Lung microvascular endothelial cell (primary cell): ENCODE measurements at regions not wholly inside any gene's neighbourhood (a gene's known extent, or its start where the extent isn't known, plus 50 kb on each side); places are given as distances from the start of the nearest gene placed in this dataset.
"Not testable (repeated sequence)": the region's sequence is repeated elsewhere in the genome, so short reads cannot be mapped to it uniquely, and the experiment has no call there.

Experiments used
- DNase-seq, 2 donors: peaks; one replicate each; pipeline versions ENCODE4 v3.0.0 to v3.0.0-alpha.2; 2010; ENCODE audit warnings: low read depth in 2 of 2

DNA sequence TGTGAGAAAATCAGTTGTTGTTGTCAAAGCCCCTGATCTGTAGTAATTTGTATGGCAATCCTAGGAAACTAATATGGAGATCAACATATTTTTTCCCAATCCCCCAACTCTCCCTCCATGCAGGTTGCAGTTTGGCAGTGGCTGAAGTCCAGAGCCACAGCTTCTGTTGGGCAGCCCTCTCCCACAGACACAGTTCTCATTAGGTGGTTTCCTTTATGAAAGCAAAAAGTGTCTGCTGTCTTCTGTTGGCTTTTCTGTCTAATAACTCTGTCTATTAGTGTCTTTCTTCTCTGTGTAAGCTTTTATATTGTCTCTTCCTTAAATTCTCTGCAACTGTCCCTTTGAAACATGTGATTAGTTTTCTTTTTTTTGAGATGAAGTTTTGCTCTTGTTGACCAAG lies 914.3 kb upstream of the NCAM2 start:
- no peak for DNase-seq

DNA sequence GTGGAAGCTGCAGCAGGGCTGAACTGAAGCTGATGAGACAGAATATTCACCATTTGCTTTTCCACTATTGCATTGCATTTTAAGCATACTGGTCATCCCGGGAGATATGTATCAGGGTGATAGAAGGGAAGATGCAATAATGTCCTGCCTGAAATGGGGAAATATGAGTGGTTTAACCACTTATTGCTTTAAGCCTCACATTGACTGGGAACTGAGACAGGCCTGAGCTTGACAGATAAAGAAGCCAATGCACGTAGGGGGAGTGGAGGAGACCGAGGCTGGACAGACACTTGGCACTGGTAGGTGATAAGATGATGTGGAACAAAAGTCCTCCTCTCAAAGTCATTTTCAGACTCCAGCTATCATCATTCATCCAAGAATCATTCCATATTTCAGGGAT lies 911.7 kb upstream of the NCAM2 start:
- DNase-seq: no peak

DNA sequence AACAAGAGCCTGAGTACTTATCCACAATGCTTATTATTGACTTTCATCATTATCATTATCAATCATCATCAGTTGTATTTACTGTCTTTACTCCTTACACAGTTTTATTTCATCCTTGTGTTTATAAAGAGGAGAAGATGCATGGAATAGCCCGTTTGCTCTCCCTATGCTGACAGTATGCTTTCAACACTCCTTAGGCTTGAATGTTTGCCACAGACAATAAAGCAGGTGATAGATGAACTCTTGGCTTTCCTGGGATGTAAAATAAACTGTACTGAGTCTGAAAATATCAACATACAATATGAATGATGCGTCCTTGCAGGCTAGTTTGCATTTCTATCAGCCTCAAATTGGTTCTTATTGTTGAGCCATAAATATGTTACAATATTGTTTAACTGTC lies 891.8 kb upstream of the NCAM2 start:
- DNase-seq: no peak

DNA sequence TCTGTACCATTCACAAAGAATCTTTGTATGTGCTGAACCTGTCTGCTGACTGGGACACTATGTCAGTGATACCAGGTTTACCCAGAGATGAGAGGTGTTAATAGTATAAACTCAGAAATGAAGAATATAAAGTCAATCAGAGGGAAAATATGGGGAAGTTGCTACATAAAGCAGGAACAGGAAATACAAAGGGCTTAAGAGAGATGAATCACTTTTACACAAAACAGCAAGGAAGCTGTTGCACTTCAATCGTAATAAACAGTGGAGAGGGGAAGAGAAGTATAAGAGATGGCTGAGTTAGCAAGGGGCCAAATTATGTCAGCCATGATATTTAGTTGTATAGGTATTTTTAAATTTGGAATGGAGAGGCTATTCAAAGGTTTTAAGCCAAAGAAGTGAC lies 890.2 kb upstream of the NCAM2 start:
- DNase-seq: no peak

DNA sequence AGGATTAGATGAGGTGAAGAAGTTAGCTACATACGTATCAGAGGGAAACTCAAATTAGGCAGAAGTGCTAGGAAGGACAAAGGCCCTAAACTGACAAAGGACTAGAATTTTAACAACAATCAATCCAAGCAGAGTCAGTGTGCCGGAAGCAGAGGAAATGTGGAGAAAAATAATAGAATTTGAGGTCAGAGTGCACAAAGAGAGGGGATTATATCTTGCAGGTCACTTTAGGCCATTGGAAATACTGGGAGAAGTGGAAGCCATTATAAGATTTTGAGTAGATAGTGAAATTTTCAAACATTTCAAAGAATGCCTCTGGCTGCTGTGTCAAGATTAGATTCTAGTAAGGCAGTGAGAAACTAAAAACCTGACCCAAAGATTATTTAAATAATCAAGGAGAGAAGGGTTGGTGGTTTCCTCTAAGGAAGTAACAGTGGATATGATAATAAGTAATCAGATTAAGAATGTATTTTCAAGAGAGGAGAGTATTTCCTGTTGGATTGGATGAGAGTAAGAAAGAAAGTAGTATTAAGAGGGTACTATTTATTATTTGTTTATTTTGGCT lies 889.2 kb upstream of the NCAM2 start:
- no peak for DNase-seq

DNA sequence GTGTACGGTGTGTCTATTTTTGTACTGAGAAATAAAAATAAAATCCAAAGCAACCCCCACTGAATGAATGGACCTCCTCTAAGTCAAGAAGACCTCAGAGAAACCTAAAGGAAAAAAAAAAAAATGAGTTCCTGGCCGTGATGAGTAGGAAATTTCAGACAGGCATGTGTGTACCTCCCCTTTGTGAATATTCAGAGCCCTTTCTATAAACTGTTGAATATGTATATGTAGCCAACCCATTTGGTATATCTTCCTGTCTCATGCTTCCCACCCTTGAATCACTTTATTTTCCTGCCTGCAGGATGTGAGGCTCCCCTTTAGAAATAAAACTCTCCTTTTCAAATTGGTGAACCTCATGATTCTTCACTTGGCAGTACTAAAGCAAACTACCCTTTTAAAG lies 887.8 kb upstream of the NCAM2 start:
- DNase-seq: no peak

DNA sequence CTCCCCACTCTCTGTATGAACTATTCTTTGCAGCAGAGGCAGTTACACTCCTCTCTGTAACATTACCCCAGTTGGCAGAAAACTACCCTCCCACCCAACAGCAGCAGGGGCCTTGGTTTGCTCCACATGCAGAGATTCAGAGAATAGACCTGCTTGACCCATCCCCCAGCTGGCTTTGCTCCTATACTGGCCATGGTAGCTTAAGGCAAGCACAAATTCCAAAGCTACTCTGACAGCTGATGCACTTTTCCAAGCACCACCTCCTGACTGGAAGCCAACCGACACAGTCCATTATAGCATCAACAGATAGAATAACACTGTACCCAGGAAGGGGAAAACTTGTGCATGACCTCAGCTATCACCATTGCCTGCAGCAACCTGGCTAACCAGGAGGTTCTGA lies 846.5 kb upstream of the NCAM2 start:
- DNase-seq: no peak

DNA sequence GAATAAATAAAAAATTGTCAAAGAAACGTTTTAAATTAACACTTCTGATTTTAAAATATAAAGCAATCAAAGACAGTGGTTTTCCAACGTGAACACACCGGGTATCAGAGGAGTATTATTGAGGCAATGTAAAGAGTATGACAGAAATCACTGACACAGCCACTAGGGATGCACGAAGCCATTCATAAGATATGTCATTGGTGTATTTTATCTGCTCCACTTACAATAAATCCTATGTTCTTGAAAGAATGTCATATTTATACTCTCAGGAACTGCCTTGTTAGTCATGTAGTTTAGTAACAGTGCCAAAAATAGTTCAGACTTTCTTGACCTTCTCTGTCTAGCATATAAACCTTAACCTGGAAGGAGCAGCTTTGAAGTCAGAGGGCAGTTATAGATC lies 835.0 kb upstream of the NCAM2 start:
- DNase-seq: no peak

DNA sequence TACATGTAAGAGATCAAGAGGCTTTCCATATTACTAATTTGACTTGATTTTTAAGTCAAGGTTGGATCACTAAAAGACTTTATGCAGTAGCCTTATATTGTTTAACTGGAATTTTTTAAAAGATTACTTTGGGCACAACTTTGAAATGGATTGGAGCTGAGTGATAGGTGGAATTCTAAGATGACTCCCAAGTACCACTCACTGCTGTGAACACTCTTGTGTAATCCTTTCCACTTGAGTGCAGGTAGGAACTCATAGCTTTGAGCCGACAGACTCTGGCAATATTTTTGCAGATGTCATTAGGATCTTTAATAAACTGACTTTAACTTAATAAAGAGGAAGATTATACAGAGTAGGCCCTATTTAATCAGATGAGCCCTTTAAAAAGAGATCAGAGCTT lies 831.1 kb upstream of the NCAM2 start:
- DNase-seq: no peak

DNA sequence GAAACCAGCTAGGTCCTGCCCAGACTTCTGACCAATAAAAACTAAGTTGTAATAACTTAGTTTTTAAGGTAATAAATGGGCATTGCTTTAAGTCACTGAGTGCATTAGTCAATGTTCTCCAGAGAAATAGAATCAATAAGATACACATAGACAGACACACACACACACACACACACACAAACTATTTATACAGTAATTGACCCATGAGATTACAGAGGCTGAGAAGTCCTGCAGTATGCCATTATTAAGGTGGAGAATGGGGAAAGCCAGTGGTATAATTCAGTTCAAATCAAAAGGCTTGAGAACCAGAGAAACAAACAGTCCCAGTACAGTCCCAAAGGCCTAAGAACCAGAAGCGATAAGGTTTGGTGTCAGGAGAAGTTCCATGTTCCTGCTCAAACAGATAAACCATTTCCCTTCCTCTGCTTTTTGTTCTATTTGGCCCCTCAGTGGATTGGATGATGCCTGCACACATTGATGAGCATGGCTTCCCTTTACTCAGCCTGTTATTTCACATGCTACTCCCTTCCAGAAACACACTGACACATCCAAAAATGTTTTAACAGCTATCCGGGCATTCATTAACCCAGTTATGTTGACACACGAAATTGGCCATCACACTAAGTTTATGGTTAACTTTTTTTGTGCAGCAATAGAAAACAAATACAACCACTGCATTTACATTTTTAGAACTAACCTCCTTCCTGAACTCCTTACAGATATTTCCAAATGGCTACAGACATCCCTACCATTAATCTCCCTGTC lies 828.2 kb upstream of the NCAM2 start:
- DNase-seq: no peak

DNA sequence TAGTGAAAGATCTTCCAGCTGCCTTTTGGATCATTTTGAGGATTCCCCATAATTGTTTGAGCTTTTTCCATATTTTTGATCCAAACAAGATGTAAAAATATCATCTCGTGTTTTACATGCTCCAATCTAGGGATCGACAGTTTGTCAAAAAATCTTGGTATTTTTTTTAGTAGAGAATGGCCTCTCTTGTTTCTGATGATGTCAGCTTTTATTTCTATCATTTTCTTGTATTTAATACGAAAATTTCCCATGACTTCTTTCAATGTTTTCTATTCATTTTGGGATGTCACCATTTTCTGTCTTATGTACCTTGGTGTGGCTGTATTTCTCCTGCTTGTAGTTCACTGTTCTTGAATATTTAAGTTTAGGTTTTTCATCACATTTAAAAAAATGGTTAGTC lies 812.0 kb upstream of the NCAM2 start:
- no peak for DNase-seq

DNA sequence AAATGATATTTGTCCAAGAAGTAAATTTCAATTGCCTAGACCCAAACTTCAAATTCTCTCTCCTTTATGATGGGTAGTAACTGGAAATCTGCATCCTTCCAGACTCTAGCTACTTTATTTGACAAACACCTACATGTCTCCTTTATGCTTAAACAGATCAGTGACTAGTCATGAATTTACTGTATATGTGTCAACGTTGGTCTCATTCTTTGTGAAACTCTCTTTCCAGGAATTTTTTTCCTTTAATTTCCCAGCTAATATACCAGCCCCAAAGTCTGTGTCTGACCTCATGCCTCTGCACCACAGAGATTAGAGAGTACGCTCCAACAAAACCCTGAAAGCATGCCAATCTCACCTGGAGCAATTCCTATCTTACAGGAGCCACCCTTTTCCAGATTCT lies 811.2 kb upstream of the NCAM2 start:
- no peak for DNase-seq

DNA sequence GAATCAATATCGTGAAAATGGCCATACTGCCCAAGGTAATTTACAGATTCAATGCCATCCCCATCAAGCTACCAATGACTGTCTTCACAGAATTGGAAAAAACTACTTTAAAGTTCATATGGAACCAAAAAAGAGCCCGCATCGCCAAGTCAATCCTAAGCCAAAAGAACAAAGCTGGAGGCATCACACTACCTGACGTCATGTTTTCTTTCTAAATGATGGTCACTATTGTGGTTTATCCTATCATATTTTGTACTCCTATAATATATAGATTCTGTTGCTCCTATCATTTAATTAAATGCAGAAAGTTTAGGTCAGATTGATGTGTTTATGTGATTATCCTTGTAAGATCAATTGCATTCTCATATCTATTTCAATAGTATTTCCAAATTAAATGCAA lies 796.9 kb upstream of the NCAM2 start:
- not testable (repeated sequence) for DNase-seq

DNA sequence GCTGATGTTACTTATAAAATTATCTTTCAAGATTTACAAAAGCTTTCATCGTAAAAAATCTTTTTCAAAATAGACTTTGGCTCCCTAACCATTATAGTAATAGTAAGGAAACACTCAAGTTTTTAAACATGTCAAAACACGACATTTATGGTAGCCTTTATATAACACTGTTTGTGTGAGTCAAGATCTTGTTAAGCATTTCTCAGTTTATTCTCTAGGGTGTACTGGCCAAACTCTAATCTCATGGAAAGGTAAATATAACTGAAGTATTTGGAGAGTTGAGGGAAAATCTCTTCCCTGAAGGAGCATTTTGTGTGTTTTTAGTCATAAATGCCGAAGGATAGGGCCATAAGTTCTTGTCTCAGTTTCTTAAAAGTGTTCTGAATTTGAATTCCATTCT lies 790.9 kb upstream of the NCAM2 start:
- DNase-seq: no peak

DNA sequence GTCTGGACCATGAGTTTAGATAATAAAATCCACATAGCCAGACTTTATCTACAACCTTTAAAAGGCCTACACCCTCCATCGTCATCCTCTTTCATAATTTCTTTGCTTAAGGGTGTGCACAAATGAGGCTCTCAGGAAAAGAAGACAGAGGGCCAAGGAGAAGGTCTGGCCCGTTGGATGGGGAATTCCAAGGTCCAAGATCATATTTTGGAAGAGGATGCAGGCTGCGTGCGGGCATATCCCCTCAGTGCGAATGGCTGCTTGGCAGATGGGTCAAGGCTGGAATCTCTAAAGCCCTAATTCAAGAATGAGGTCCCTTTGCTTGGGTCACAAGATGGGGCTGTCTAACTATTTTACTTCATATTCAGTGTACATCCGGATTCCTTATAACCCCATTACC lies 782.2 kb upstream of the NCAM2 start:
- DNase-seq: no peak

DNA sequence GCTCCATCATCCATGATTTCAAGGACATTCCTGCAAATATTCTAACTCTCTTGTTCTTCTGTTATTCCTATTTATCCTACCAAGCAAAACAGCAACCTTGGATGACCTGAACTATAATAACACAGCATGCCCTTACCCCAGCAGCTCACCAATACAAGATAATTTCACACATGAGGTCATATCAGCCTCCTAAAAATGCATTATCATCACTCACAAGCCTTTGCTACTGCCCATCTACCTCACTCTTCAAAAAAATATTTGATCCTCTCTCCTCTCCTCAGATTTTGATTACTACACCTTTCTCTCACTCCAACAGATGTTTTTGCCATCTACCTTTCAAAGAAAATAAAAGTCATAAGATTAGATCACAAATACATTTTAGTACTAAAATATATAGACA lies 777.6 kb upstream of the NCAM2 start:
- DNase-seq: no peak

DNA sequence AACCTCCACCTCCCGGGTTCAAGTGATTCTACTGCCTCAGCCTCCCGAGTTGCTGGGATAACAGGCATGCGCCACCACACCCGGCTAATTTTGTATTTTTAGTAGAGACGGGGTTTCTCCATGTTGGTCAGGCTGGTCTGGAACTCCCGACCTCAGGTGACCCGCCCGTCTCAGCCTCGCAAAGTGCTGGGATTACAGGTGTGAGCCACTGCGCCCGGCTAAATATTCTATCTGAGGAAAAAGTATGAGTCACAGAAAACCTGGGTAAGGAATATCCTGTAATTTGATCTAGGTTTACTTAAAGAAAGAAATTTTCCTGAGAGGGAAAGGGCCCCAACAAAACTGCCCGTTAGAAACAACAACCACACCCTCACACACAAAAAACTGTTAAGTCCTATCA lies 776.2 kb upstream of the NCAM2 start:
- not testable (repeated sequence) for DNase-seq

DNA sequence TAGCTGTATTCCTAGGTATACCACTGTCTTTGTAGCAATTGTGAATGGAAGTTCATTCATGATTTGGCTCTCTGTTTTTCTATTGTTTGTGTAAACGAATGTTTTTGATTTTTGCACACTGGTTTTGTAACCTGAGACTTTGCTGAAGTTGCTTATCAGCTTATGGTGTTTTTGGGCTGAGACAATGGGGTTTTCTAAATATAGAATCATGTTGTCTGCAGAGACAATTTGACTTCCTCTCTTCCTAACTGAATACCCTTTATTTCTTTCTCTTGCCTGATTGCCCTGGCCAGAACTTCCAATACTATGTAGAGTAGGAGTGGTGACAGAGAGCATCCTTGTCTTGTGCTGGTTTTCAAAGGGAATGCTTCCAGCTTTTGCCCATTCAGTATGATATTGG lies 761.6 kb upstream of the NCAM2 start:
- DNase-seq: not testable (repeated sequence)

DNA sequence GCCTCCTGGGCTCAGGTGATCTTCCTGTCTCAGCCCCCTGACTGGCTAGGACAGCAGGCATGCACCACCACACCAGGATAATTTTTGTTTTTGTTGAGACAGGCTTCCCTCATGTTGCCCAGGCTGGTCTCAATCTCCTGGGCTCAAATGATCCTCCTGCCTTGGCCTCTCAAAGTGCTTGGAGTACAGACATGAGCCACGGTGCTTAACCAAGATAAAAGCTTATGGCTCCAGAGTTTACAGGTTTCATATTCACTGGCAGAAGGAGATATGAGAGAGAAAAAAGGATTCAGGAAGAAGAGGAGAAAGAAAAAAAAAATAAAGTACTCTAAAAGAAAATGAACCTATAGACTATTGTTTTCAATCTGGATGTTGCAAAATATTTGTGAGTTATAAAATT lies 748.8 kb upstream of the NCAM2 start:
- DNase-seq: no peak

DNA sequence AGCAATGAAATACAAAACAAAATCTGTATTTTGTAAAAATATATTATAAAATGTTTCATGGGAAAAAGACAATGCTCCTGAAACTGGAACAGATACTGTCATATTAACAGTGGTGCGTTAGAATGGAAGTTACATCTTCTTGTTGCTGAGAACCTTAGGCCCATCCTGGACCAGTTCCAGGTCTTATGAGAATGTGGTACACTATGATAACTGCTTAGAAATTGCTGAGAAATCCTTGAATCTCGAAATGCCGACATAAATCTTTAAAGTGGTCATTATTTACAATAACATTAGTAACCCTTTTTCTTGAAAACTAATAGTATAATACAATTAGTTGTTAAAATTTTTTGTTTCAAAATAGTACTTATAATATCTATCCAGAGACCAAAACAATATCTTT lies 747.9 kb upstream of the NCAM2 start:
- DNase-seq: no peak

DNA sequence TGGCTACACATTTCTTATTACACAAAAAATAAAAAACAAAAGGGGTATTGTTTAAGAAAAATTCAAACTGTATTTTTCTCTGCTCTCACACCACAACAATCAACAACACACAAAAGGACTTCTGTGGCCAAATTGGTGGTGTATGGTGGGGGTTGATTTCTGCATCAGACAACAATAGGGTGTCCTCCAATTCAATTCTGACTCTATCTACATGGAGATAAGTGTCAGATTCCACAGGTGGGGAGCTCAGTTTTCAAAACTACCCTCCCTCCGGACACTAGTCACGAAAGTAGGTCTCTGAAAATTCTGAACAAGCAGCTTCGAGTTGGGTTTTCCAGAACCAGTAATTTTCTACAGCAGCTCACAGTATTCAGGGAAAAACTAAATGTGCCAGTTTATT lies 744.9 kb upstream of the NCAM2 start:
- no peak for DNase-seq

DNA sequence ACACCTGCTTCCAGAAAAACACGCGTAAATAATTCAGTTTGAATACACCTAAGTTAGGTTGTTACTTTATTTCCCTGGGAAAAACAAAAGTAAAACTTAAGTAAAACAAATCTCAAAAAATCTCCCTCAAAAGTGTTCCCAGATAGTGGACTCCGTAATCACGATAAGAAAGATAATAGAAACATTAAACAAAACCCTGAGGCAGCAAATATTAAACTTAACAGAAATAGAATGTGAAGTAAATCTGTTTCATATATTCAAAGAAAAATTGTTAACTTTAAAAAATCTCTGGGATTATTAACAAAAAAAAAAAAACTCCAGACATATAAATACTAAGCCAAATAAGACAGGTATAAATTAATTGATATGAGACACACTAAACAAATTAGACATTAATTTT lies 743.2 kb upstream of the NCAM2 start:
- DNase-seq: no peak

DNA sequence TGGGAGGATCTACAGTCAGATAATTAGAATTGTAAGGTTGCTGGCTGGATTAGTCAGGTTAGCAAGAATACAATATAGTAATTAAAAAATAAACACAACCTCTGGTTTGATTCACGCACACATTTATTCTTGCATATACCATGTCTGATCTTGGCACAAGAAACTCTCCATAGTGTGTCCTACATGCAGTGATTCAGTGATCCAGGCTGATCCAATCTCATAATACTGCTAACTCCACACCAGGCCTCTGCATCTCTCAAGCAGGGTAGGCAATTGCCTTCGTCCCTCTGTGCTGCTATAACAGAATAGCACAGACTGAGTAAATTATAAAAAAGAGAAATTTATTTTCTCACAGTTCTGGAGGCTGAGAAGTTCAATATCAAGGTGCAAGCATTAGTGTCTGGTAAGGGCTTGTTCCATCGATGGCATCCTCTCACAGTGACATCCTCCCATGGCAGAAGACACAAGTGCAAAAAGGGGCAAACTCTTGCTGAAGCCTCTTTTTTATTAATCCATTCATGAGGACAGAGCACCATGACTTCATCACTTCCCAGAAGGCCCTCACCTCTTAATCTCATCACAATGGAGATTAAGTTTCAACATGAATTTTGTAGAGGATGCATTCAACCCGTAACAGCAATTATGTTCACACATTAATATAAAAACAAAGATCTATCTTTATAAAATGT lies 741.0 kb upstream of the NCAM2 start:
- no peak for DNase-seq
